HCT116 (cell line): ENCODE measurements at regions not wholly inside any gene's neighbourhood (a gene's known extent, or its start where the extent isn't known, plus 50 kb on each side); places are given as distances from the start of the nearest gene placed in this dataset.

ENCODE experiments used
- ATAC-seq: fragments of 200-7000 bp; cut with Tn5 transposase; 2 replicates; pipeline ENCODE4 v1.9.1; 2020; ENCODE audit warnings: mild to moderate bottlenecking, moderate library complexity
- BruUV-seq: library from RNA; stranded (reverse); fragments of 400-500 nt; replicated peaks from 2 replicates; lab custom pipeline; 2021; lab: Mats Ljungman, UMichigan
- CTCF ChIA-PET: fragments of 300-600 bp; sonication (Branson Sonifier 250); formaldehyde crosslinking; loops from one replicate; lab custom pipeline; 2021; ENCODE audit warnings: antibody characterized with exemption; lab: Charles Lee
- POLR2A ChIA-PET: fragments of 300-600, 350-600 bp; sonication (Branson Sonifier 250); formaldehyde crosslinking; loops from one replicate; lab custom pipeline; 2021; ENCODE audit warnings: antibody characterized with exemption; lab: Charles Lee
- RAD21 ChIA-PET, 2 experiments: fragments of 300-600 bp; sonication (Branson Sonifier 250); formaldehyde crosslinking; loops; one replicate each; lab custom pipeline; 2023; ENCODE audit warnings: low total read pairs in 2 of 2; ENCODE audit not compliant: uncharacterized antibody in 2 of 2, unreplicated experiment in 2 of 2, low non-redundant PET in 1 of 2; lab: Charles Lee
- DNase-seq: peaks from one replicate; pipeline ENCODE4 v3.0.0-alpha.2; 2010; ENCODE audit warnings: low read depth, low spot score
- H2AFZ ChIP-seq: fragments of 200-600 bp; shearing (Covaris generic), sonication (generic); 2 replicates; pipeline ENCODE4 v1.6.1; 2017; ENCODE audit warnings: low read depth, mixed run types, mixed read lengths, antibody characterized with exemption, low read length; ENCODE audit not compliant: poor library complexity, severe bottlenecking
- H3K27ac ChIP-seq: 2 replicates; pipeline ENCODE4 v1.5.1; 2012; ENCODE audit warnings: low read depth, low read length
- H3K27me3 ChIP-seq: fragments of 200-600 bp; sonication (generic); 2 replicates; pipeline ENCODE4 v1.6.1; 2016; ENCODE audit warnings: mixed run types, low read length, mixed read lengths; ENCODE audit not compliant: insufficient read depth
- H3K36me3 ChIP-seq, 2 experiments: fragments of 200-500 bp in 1 of 2; fragments of 200-600 bp in 1 of 2; sonication (Bioruptor generic) in 1 of 2; sonication (generic) in 1 of 2; 2 replicates each; pipeline versions ENCODE4 v1.5.1 to v1.6.1; 2014 to 2016; ENCODE audit warnings: low read length in 2 of 2, inconsistent platforms in 1 of 2, mixed read lengths in 1 of 2, mixed run types in 1 of 2; ENCODE audit not compliant: insufficient read depth in 2 of 2, control insufficient read depth in 1 of 2
- H3K4me1 ChIP-seq, 2 experiments: fragments of 200-600 bp in 1 of 2; sonication (generic) in 1 of 2; 2 replicates each; pipeline versions ENCODE4 v1.5.1 to v1.6.1; 2012 to 2017; ENCODE audit warnings: low read length in 2 of 2, inconsistent platforms in 1 of 2, mild to moderate bottlenecking in 1 of 2, mixed read lengths in 1 of 2, mixed run types in 1 of 2, moderate library complexity in 1 of 2; ENCODE audit not compliant: insufficient read depth in 2 of 2, control insufficient read depth in 1 of 2
- H3K4me2 ChIP-seq: fragments of 200-600 bp; sonication (generic); 2 replicates; pipeline ENCODE4 v1.6.1; 2017; ENCODE audit warnings: mixed run types, low read length, mixed read lengths
- H3K4me3 ChIP-seq, 2 experiments: fragments of 200-600 bp in 1 of 2; sonication (generic) in 1 of 2; replicated peaks in 1 of 2; 2 replicates each; pipeline ENCODE4 v1.5.1; 2011 to 2016; ENCODE audit warnings: low read length in 2 of 2, control low read depth in 1 of 2, low read depth in 1 of 2, mild to moderate bottlenecking in 1 of 2, mixed read lengths in 1 of 2, mixed run types in 1 of 2
- H3K79me2 ChIP-seq: fragments of 200-600 bp; sonication (generic); 2 replicates; pipeline ENCODE4 v1.6.1; 2017; ENCODE audit warnings: mild to moderate bottlenecking, mixed run types, low read length, moderate library complexity, mixed read lengths; ENCODE audit not compliant: insufficient read depth
- H3K9ac ChIP-seq: fragments of 200-600 bp; sonication (generic); 2 replicates; pipeline ENCODE4 v1.6.1; 2016; ENCODE audit warnings: low read length, mixed read lengths
- H3K9me2 ChIP-seq: fragments of 200-600 bp; sonication (generic), shearing (Covaris generic); 2 replicates; pipeline ENCODE4 v1.6.1; 2017; ENCODE audit warnings: mixed run types, mild to moderate bottlenecking, moderate library complexity; ENCODE audit not compliant: insufficient read depth
- H3K9me3 ChIP-seq, 2 experiments: fragments of 200-500 bp in 1 of 2; fragments of 200-600 bp in 1 of 2; sonication (Bioruptor generic) in 1 of 2; sonication (generic) in 1 of 2; 2 replicates each; pipeline ENCODE4 v1.6.1; 2014 to 2017; ENCODE audit warnings: low read length in 2 of 2, mixed read lengths in 2 of 2, inconsistent platforms in 1 of 2, low read depth in 1 of 2, mild to moderate bottlenecking in 1 of 2, mixed run types in 1 of 2, moderate library complexity in 1 of 2; ENCODE audit not compliant: control insufficient read depth in 1 of 2, insufficient read depth in 1 of 2
- H4K20me1 ChIP-seq: fragments of 200-600 bp; sonication (generic), shearing (Covaris generic); 2 replicates; pipeline ENCODE4 v1.6.1; 2017; ENCODE audit warnings: mixed run types, mild to moderate bottlenecking, moderate library complexity; ENCODE audit not compliant: insufficient read depth
- CBX3 ChIP-seq: IDR thresholded peaks from 2 replicates; pipeline ENCODE4 v1.6.1; 2012; ENCODE audit warnings: low read depth
- EGR1 ChIP-seq: IDR thresholded peaks from 2 replicates; pipeline ENCODE4 v1.6.1; 2012; ENCODE audit warnings: low read depth
- EZH2 ChIP-seq: fragments of 200-600 bp; sonication (generic); IDR thresholded peaks from 2 replicates; pipeline ENCODE4 v1.6.1; 2017; ENCODE audit warnings: antibody characterized with exemption, mixed run types
- SIN3A ChIP-seq: IDR thresholded peaks from 2 replicates; pipeline ENCODE4 v1.6.1; 2012; ENCODE audit warnings: low read depth
- SRF ChIP-seq: IDR thresholded peaks from 2 replicates; pipeline ENCODE4 v1.6.1; 2012; ENCODE audit warnings: low read depth
- ZFX ChIP-seq: fragments of 450-650 bp; IDR thresholded peaks from 2 replicates; pipeline ENCODE4 v1.6.1; 2017
- intact Hi-C: fragments of 100-400 bp; cut with micrococcal nuclease; formaldehyde crosslinking; loops from 2 replicates; pipeline ENCODE4 v1.10.0; 2022
- TF ChIP-seq, protein P1 (sequence below): IDR thresholded peaks from 2 replicates; pipeline ENCODE4 v1.6.1; 2012; ENCODE audit warnings: low read depth
- TF ChIP-seq, protein P2 (sequence below): IDR thresholded peaks from 2 replicates; pipeline ENCODE4 v1.6.1; 2011; ENCODE audit warnings: mild to moderate bottlenecking, low read length, moderate library complexity; ENCODE audit not compliant: insufficient replicate concordance; ENCODE audit errors: extremely low read depth

DNA sequence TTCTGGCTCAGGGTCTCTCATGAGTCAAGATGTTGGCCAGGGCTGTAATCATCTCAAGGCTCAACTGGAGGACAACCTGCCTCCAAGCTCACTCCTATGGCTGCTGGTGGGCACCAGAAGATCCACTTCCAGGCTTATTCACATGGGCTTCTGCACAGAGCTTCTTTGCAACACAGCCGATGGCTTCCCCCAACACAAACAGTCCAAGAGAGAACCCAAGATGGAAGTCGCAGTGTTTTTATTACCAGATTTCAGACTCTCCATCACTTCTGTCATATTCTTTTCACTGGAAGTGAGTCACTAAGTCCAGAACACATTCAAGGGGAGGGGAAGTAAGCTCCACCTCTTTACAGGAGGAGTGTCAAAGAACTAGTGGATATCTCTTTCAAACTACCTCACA, 75.5 kb downstream of the CD164 start (continued):
- TF ChIP-seq, protein P1, sequence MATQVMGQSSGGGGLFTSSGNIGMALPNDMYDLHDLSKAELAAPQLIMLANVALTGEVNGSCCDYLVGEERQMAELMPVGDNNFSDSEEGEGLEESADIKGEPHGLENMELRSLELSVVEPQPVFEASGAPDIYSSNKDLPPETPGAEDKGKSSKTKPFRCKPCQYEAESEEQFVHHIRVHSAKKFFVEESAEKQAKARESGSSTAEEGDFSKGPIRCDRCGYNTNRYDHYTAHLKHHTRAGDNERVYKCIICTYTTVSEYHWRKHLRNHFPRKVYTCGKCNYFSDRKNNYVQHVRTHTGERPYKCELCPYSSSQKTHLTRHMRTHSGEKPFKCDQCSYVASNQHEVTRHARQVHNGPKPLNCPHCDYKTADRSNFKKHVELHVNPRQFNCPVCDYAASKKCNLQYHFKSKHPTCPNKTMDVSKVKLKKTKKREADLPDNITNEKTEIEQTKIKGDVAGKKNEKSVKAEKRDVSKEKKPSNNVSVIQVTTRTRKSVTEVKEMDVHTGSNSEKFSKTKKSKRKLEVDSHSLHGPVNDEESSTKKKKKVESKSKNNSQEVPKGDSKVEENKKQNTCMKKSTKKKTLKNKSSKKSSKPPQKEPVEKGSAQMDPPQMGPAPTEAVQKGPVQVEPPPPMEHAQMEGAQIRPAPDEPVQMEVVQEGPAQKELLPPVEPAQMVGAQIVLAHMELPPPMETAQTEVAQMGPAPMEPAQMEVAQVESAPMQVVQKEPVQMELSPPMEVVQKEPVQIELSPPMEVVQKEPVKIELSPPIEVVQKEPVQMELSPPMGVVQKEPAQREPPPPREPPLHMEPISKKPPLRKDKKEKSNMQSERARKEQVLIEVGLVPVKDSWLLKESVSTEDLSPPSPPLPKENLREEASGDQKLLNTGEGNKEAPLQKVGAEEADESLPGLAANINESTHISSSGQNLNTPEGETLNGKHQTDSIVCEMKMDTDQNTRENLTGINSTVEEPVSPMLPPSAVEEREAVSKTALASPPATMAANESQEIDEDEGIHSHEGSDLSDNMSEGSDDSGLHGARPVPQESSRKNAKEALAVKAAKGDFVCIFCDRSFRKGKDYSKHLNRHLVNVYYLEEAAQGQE: no peak
- TF ChIP-seq, protein P2, sequence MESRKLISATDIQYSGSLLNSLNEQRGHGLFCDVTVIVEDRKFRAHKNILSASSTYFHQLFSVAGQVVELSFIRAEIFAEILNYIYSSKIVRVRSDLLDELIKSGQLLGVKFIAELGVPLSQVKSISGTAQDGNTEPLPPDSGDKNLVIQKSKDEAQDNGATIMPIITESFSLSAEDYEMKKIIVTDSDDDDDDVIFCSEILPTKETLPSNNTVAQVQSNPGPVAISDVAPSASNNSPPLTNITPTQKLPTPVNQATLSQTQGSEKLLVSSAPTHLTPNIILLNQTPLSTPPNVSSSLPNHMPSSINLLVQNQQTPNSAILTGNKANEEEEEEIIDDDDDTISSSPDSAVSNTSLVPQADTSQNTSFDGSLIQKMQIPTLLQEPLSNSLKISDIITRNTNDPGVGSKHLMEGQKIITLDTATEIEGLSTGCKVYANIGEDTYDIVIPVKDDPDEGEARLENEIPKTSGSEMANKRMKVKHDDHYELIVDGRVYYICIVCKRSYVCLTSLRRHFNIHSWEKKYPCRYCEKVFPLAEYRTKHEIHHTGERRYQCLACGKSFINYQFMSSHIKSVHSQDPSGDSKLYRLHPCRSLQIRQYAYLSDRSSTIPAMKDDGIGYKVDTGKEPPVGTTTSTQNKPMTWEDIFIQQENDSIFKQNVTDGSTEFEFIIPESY: no peak
- TF ChIP-seq SRF (no peak), SIN3A (no peak), EZH2 (no peak), CBX3 (no peak)

DNA sequence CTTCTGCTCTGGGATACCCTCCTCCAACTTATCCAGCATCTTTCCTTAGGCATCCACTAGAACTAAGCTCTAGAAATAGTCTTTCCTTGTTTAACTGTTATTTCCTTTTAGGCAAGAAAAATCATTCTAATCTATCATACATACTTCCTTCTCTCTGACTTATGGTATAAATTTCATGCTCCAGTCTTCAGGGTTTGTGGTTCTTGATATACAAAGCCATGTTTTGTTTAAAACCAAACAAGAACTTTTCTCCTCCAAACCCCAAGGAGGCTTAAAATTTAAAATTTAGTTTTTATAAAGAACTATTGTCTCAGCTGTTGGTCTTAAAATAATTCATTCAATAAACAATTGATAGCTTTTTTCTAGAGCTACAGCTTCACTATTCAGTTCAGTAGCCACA, 77.2 kb downstream of the CD164 start:
- H3K36me3 ChIP-seq: no peaks in the 10 kb centered on the region
- no peaks in the 10 kb centered on the region for H3K79me2 ChIP-seq
- ChIA-PET POLR2A (no interaction called here), RAD21 (no interaction called here), CTCF (no interaction called here)
- no peaks in the 10 kb centered on the region for H3K9me3 ChIP-seq
- peaks cover 0 to 12% of the 10 kb centered on the region in 2 experiments; a peak in 1 of 4 replicates for H3K4me1 ChIP-seq
- intact Hi-C loops: no loop called here
- H3K27me3 ChIP-seq: no peaks in the 10 kb centered on the region
- no peak overlapping the region for H2AFZ ChIP-seq
- no peak overlapping the region for H3K4me2 ChIP-seq
- no peak overlapping the region for H3K9ac ChIP-seq
- DNase-seq: no peak
- no peak overlapping the region for H3K27ac ChIP-seq
- ATAC-seq: no peak
- no peaks in the 10 kb centered on the region for H4K20me1 ChIP-seq
- BruUV-seq: no TSS peak
- H3K9me2 ChIP-seq: no peaks in the 10 kb centered on the region
- H3K4me3 ChIP-seq: no peak overlapping the region
- TF ChIP-seq EGR1 (no peak), ZFX (no peak)
